Immature natural killer cell (primary cell): ENCODE measurements at regions not wholly inside any gene's neighbourhood (a gene's known extent, or its start where the extent isn't known, plus 50 kb on each side); places are given as distances from the start of the nearest gene placed in this dataset.
"Not testable (repeated sequence)": the region's sequence is repeated elsewhere in the genome, so short reads cannot be mapped to it uniquely, and the experiment has no call there.

Experiments used
- DNase-seq, 3 donors: peaks; one replicate each; pipeline ENCODE4 v3.0.0; 2022; ENCODE audit warnings: mixed read lengths in 1 of 3
- H3K27ac Mint-ChIP-seq, 6 donors: one replicate each; pipeline ENCODE4 v1.8.0; 2020; ENCODE audit warnings: mixed read lengths in 6 of 6, mild to moderate bottlenecking in 5 of 6, inconsistent platforms in 4 of 6, moderate library complexity in 3 of 6
- H3K27me3 Mint-ChIP-seq, 3 donors: one replicate each; pipeline ENCODE4 v1.8.0; 2020 to 2021; ENCODE audit warnings: low read depth in 3 of 3, mild to moderate bottlenecking in 3 of 3, mixed read lengths in 3 of 3, moderate library complexity in 3 of 3, inconsistent platforms in 1 of 3
- H3K36me3 Mint-ChIP-seq, 3 donors: one replicate each; pipeline ENCODE4 v1.8.0; 2020; ENCODE audit warnings: mixed read lengths in 3 of 3, inconsistent platforms in 2 of 3, mild to moderate bottlenecking in 2 of 3
- H3K4me1 Mint-ChIP-seq, 2 donors: one replicate each; pipeline ENCODE4 v1.8.0; 2020; ENCODE audit warnings: inconsistent platforms in 2 of 2, mild to moderate bottlenecking in 2 of 2, mixed read lengths in 2 of 2, moderate library complexity in 1 of 2
- H3K4me3 Mint-ChIP-seq, 5 donors: one replicate each; pipeline ENCODE4 v1.8.0; 2020; ENCODE audit warnings: mild to moderate bottlenecking in 5 of 5, mixed read lengths in 5 of 5, inconsistent platforms in 3 of 5, moderate library complexity in 3 of 5
- H3K9me3 Mint-ChIP-seq, 6 donors: one replicate each; pipeline ENCODE4 v1.8.0; 2020; ENCODE audit warnings: mild to moderate bottlenecking in 6 of 6, mixed read lengths in 6 of 6, inconsistent platforms in 4 of 6, moderate library complexity in 3 of 6

DNA sequence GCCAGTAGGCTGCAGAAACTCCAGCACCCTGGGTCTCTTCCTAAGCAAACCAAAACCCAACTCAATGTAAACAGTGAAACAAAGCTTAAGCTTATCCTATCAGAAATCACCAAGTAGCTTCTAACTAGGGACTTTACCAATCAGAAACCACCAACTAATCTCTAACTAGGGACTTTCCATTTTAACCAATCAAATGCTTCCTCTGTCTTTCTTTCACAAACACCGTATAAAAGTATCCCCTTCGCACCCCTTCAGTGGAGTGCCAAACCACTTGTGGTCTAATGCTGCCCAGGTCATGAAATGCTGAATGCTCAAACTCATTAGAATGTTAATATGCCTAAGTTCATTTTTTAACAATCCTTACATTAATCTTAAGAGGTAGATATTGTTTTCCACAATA lies 250.5 kb upstream of the DUSP10 start:
- H3K9me3 Mint-ChIP-seq: peaks cover 0 to 8% (median 4%) of the 10 kb centered on the region in 6 donors
- peak in 1 of 3 donors; percentile 26 for DNase-seq
- peaks cover 0 to 5% (median 5%) of the 10 kb centered on the region in 3 donors for H3K27me3 Mint-ChIP-seq
- H3K36me3 Mint-ChIP-seq: peaks cover 0 to 8% (median 6%) of the 10 kb centered on the region in 3 donors
- peak overlapping the region in 1 of 6 donors; percentile 56 for H3K27ac Mint-ChIP-seq
- H3K4me3 Mint-ChIP-seq: no peak overlapping the region
- peaks cover 17 to 37% of the 10 kb centered on the region in 2 donors for H3K4me1 Mint-ChIP-seq

DNA sequence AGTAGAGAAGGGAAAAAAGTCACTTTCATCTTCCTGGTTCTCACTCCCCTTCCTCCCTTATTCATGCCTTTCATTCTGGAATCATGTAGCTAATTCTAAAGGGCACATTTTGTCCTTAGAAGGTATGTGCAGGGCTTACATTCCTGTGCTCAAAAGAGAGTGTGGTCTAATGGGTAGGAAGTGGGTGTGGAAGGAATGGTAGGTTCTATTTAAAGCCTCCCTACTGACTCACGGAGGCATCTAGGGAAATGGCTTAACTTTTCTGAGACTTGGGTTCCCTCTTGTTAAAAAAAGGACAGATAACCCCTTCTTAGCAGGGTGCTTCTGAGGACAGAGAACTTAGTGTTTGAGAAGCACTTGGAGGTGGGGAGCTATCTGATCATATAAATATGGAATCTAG lies 249.3 kb upstream of the DUSP10 start:
- Mint-ChIP-seq H3K27me3 (peaks cover 0 to 5% (median 5%) of the 10 kb centered on the region in 3 donors), H3K4me1 (peaks cover 17 to 37% of the 10 kb centered on the region in 2 donors), H3K9me3 (peaks cover 0 to 8% (median 5%) of the 10 kb centered on the region in 6 donors), H3K4me3 (no peak overlapping the region), H3K36me3 (peaks cover 0 to 8% (median 6%) of the 10 kb centered on the region in 3 donors), H3K27ac (no peak overlapping the region)
- no peak for DNase-seq

GRCh38 chr1:221989741-221990140 lies 247.9 kb upstream of the DUSP10 start:
- Mint-ChIP-seq H3K27me3 (peaks cover 1 to 5% (median 5%) of the 10 kb centered on the region in 3 donors), H3K27ac (no peak overlapping the region), H3K9me3 (peaks cover 0 to 8% (median 5%) of the 10 kb centered on the region in 6 donors), H3K4me3 (no peak overlapping the region), H3K4me1 (peaks cover 15 to 33% of the 10 kb centered on the region in 2 donors), H3K36me3 (peaks cover 0 to 8% (median 6%) of the 10 kb centered on the region in 3 donors)
- DNase-seq: no peak

GRCh38 chr1:221988829-221989228 lies 246.9 kb upstream of the DUSP10 start:
- Mint-ChIP-seq H3K9me3 (peaks cover 0 to 8% (median 5%) of the 10 kb centered on the region in 6 donors), H3K27ac (no peak overlapping the region), H3K27me3 (peaks cover 1 to 5% (median 5%) of the 10 kb centered on the region in 3 donors), H3K4me3 (no peak overlapping the region), H3K4me1 (peaks cover 7 to 23% of the 10 kb centered on the region in 2 donors), H3K36me3 (peaks cover 0 to 8% (median 6%) of the 10 kb centered on the region in 3 donors)
- no peak for DNase-seq

GRCh38 chr1:221987860-221988520 lies 246.1 kb upstream of the DUSP10 start:
- Mint-ChIP-seq H3K4me1 (peaks cover 7 to 19% of the 10 kb centered on the region in 2 donors), H3K9me3 (peaks cover 0 to 8% (median 5%) of the 10 kb centered on the region in 6 donors), H3K27ac (no peak overlapping the region), H3K4me3 (no peak overlapping the region), H3K36me3 (peaks cover 0 to 8% (median 6%) of the 10 kb centered on the region in 3 donors), H3K27me3 (peaks cover 1 to 9% (median 3%) of the 10 kb centered on the region in 3 donors)
- no peak for DNase-seq

DNA sequence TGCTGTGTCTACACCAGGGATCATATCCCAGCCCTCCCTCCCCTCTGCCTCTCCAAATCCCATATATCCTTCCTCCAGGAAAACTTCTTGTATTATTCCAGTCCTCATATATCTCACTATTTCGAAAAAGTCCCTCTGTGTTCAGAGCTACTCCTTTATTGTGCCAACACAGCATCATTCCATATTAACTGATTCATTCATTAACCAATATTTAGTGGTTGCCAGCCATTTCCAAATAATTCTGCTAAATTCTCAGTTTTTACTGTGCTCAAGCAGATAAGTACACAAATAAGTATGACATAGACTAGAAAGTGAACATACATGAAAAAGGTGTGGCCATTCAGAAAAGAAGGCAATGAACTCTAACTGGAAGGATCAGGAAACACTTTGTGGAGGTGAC lies 241.6 kb upstream of the DUSP10 start:
- Mint-ChIP-seq H3K4me3 (no peak overlapping the region), H3K27ac (no peak overlapping the region), H3K9me3 (peaks cover 0 to 2% (median 0%) of the 10 kb centered on the region in 6 donors), H3K27me3 (peaks cover 2 to 7% (median 3%) of the 10 kb centered on the region in 3 donors), H3K4me1 (no peaks in the 10 kb centered on the region), H3K36me3 (no peaks in the 10 kb centered on the region)
- no peak for DNase-seq

- Mint-ChIP-seq H3K4me3 (no peak overlapping the region), H3K27me3 (peaks cover 4 to 6% (median 6%) of the 10 kb centered on the region in 3 donors), H3K36me3 (no peaks in the 10 kb centered on the region), H3K4me1 (no peaks in the 10 kb centered on the region), H3K27ac (no peak overlapping the region), H3K9me3 (no peaks in the 10 kb centered on the region)
- DNase-seq: no peak
These were observed 239.6 kb upstream of the DUSP10 start for GRCh38 chr1:221981461-221981860.

DNA sequence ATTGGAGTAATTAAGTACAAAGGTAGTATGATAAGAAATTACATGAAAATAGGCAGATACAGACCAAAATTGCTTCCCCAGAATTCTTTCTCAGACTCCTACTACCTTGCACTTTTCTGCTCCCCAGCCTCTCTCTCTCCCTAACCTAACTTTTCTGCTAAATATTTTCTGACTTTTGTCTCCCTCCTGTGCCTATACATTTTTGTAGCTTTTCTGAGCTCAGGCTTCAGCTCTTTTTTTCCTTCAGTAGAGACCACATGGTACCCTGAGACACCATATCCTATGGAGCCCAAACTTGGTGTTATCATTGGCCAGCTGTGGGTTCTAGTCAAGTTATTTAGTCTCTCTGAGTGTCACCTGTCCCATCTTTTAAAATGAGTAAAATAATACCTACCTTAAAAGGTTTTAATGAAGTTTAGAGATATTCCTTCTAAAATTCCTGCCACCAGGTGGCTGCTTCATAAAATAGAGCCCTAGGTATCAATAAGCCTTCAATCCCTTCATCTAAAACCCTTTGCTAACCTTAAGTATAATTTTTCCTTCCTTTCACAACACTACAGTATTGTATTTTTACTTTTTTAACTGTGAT lies 237.6 kb upstream of the DUSP10 start:
- H3K36me3 Mint-ChIP-seq: no peaks in the 10 kb centered on the region
- H3K27me3 Mint-ChIP-seq: peaks cover 4 to 6% (median 5%) of the 10 kb centered on the region in 3 donors
- H3K4me3 Mint-ChIP-seq: no peak overlapping the region
- no peak overlapping the region for H3K27ac Mint-ChIP-seq
- H3K9me3 Mint-ChIP-seq: no peaks in the 10 kb centered on the region
- DNase-seq: no peak
- no peaks in the 10 kb centered on the region for H3K4me1 Mint-ChIP-seq

- not testable (repeated sequence) for H3K27ac Mint-ChIP-seq, H3K4me3 Mint-ChIP-seq, H3K36me3 Mint-ChIP-seq
These were observed 236.9 kb upstream of the DUSP10 start for GRCh38 chr1:221978631-221979334.

GRCh38 chr1:221973787-221974186 lies 231.9 kb upstream of the DUSP10 start:
- DNase-seq, H3K4me3 Mint-ChIP-seq, H3K36me3 Mint-ChIP-seq, H3K27me3 Mint-ChIP-seq, H3K9me3 Mint-ChIP-seq, H3K4me1 Mint-ChIP-seq: not testable (repeated sequence)
- H3K27ac Mint-ChIP-seq: peak overlapping the region in 1 of 6 donors; percentile 4

More at GRCh38 chr1:221978631-221979334, 236.9 kb upstream of the DUSP10 start:
- DNase-seq, H3K27me3 Mint-ChIP-seq, H3K9me3 Mint-ChIP-seq, H3K4me1 Mint-ChIP-seq: not testable (repeated sequence)

DNA sequence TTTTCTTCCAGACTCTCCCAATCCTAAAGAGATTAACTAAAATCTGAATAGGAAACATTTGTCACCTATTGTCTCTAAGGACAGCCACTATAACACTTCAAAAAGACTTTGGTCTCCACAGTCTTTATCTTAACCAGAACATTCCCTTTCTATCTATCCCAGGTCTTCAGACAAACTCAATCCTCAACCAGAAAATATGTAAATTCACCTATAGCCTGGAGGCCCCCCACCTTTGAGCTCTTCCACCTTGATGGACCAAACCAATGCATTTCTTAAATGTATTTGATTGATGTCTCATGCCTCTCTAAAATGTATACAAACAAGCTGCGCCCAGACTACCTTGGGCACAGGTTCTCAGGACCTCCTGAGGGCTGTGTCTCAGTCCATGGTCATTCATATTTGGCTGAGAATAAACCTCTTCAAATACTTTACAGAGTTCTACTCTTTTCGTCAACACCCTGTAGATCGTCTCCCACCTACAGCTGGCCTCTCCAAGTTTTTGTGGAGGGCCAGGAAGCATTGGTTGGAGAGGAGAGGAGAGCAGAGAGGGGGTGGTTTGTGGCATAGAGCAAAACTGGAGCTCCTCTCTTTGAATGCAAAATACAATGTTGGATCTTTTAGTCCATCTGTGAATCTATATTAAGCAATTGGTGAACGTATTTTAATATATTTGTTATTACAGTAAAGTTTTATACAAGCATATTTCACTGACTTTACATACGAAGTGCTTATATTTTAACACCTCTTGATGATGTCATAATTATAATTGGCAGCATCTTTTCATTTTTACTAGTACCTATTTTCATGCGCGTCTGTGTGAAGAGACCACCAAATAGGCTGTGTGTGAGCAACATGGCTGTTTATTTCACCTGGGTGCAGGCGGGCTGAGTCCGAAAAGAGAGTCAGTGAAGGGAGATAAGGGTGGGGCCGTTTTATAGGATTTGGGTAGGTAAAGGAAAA lies 230.7 kb upstream of the DUSP10 start:
- no peaks in the 10 kb centered on the region for H3K4me1 Mint-ChIP-seq
- no peak overlapping the region for H3K27ac Mint-ChIP-seq
- H3K4me3 Mint-ChIP-seq: no peak overlapping the region
- DNase-seq: no peak
- no peaks in the 10 kb centered on the region for H3K36me3 Mint-ChIP-seq
- H3K27me3 Mint-ChIP-seq: peaks cover 0 to under 1% (median 0%) of the 10 kb centered on the region in 3 donors
- no peaks in the 10 kb centered on the region for H3K9me3 Mint-ChIP-seq

- H3K27ac Mint-ChIP-seq: not testable (repeated sequence)
These were observed 229.1 kb upstream of the DUSP10 start for GRCh38 chr1:221971035-221971434.

GRCh38 chr1:221969298-221969858 lies 227.5 kb upstream of the DUSP10 start:
- not testable (repeated sequence) for H3K27me3 Mint-ChIP-seq, DNase-seq, H3K9me3 Mint-ChIP-seq, H3K4me1 Mint-ChIP-seq, H3K27ac Mint-ChIP-seq, H3K4me3 Mint-ChIP-seq, H3K36me3 Mint-ChIP-seq

More at GRCh38 chr1:221971035-221971434, 229.1 kb upstream of the DUSP10 start:
- H3K27me3 Mint-ChIP-seq, H3K36me3 Mint-ChIP-seq, H3K4me3 Mint-ChIP-seq, H3K4me1 Mint-ChIP-seq, H3K9me3 Mint-ChIP-seq, DNase-seq: not testable (repeated sequence)
